SHP77 treated with DMSO at 0.1 percent for 48 hours (cell line): ENCODE measurements at regions not wholly inside any gene's neighbourhood (a gene's known extent, or its start where the extent isn't known, plus 50 kb on each side); places are given as distances from the start of the nearest gene placed in this dataset.
A peak's percentile ranks its signal among the peaks of the same experiment; 100 is the strongest.
"Not testable (repeated sequence)": the region's sequence is repeated elsewhere in the genome, so short reads cannot be mapped to it uniquely, and the experiment has no call there.

Experiments
- DNase-seq: peaks from one replicate; lab custom pipeline; 2025; lab: John Stamatoyannopoulos, UW

GRCh38 chr2:117359266-117359914, 455.1 kb upstream of the DDX18 start:
- peak; percentile 18 for DNase-seq

GRCh38 chr2:117360586-117360985, 453.9 kb upstream of the DDX18 start:
- no peak for DNase-seq

- DNase-seq = no peak
Observed at GRCh38 chr2:117378653-117379052, 435.8 kb upstream of the DDX18 start.

DNA sequence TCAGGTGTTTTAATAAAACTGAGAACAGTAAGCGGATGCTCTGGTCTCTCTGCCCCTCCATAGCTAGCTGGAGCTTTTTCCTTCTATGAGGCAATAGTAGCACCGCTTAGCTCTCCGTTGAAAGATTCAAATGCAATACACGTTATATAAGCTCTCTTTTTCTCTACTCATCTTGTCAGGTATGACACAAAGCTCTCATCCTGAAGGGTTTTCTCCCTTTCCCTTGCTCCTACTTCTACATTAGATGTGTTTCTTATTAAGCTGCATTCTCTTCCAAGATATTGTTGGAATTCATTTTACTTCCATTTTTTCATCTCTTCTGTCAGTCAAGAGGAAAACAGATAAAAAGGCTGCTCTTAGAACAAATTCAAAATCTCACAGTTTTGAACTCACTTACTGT, 434.6 kb upstream of the DDX18 start:
- DNase-seq = no peak

GRCh38 chr2:117383997-117384396, 430.5 kb upstream of the DDX18 start:
- not testable (repeated sequence) for DNase-seq

- no peak for DNase-seq
Observed at GRCh38 chr2:117396161-117396560, 418.3 kb upstream of the DDX18 start.

- DNase-seq = no peak
Observed at GRCh38 chr2:117401582-117401981, 412.9 kb upstream of the DDX18 start.

- no peak for DNase-seq
Observed at GRCh38 chr2:117406443-117406842, 408.0 kb upstream of the DDX18 start.

DNA sequence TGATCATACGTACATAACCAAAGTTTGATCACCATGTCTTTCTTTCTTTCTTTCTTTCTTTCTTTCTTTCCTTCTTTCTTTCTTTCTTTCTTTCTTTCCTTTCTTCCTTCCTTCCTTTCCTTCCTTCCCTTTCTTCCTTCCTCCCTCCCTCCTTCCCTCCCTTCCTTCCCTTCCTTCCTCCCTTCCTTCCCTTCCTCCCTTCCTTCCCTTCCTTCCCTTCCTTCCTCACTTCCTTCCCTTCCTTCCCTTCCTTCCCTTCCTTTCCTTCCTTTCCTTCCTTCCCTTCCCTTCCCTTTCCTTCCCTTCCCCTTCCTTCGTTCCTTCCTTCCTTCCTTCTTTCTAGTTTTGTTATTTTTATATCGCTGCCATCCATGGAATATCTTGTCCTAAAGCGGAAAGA, 406.7 kb upstream of the DDX18 start:
- no peak for DNase-seq

- DNase-seq = no peak
Observed at GRCh38 chr2:117409443-117409842, 405.0 kb upstream of the DDX18 start.

- no peak for DNase-seq
Observed at GRCh38 chr2:117411983-117412382, 402.5 kb upstream of the DDX18 start.

DNA sequence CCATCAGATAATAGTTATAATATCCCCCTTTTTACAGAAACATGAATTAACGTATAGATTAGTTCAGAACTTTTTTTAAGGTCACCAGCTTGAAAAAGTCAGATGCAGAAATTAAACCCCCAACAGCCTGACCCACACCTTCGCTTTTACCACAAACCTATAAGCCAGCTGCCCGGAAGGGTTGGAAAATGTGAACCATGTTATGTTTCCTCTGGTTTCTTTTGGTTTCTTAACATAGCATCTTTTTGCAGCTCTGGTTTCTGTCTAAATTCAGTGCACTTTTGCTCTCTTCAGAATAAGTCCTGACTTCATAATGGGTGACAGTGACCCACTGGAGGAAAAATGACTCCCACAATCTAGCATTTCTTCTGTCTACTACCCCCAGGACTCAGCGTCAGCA, 381.7 kb upstream of the DDX18 start:
- DNase-seq = no peak

- DNase-seq = no peak
Observed at GRCh38 chr2:117436697-117437096, 377.8 kb upstream of the DDX18 start.

GRCh38 chr2:117470311-117471095, 344.0 kb upstream of the DDX18 start:
- peak; percentile 50 for DNase-seq

GRCh38 chr2:117481608-117482007, 332.9 kb upstream of the DDX18 start:
- DNase-seq = peak; percentile 69

GRCh38 chr2:117485588-117485987, 328.9 kb upstream of the DDX18 start:
- no peak for DNase-seq

DNA sequence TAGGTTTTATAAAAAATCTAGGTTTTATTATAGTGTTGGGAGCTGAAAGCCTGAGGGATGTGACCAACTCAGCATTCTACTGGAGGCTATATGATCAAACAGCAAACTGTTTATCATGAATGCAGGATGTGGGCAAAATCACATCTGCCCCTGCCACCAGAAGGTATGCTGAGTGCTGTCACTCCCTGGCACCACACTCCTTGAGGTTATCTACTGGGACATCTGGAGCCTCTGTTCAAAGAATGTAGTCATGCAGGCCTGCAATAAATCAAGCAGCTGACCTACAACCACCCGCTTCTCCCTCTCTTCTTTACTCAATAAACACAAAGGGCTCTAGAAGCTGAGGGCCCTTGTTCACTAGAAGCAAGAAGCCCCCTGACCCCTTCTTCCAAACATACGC, 328.4 kb upstream of the DDX18 start:
- peak; percentile 4 for DNase-seq

- DNase-seq = no peak
Observed at GRCh38 chr2:117492209-117492851, 322.2 kb upstream of the DDX18 start.

- no peak for DNase-seq
Observed at GRCh38 chr2:117500721-117501120, 313.8 kb upstream of the DDX18 start.

DNA sequence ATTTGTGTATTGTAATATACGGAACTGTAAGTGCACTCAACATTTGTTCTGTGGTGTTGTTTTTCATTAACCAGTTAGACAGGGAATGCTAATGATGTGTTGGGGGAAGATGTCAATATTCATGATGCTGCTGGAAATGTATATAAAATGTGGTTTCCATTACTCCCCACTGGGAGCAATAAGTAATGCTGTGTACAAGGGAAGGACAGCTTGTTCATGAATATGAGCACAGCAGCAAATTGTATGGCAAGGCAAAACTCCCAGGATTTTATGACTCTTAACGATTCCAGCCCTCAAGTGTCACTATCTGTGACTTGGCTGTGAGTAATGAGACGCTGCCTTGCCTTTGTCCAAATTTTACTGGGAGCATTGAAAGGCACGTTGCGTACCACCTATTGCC, 312.4 kb upstream of the DDX18 start:
- DNase-seq = no peak

GRCh38 chr2:117512307-117512706, 302.2 kb upstream of the DDX18 start:
- DNase-seq = no peak

DNA sequence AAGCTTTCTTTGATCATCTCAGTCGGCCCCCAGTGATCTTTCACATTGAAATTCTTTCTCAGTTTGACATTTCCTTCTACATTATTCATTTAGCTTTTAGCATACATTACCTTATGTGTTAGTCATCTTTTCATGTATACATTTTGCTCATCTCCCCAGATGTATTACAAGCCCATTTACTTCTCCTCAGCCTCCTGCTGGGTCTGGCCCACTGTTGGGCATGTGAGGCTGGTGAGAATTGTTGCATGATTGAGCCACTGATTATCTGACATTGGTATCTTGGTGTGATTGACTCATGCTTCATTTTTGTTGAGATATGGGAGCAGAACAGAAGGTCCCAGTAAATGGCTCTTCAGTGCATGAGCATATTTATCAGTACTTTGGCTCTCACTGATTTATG, 300.1 kb upstream of the DDX18 start:
- DNase-seq = no peak

- DNase-seq = no peak
Observed at GRCh38 chr2:117519238-117519637, 295.3 kb upstream of the DDX18 start.
